ENCODE measurements at regions not wholly inside any gene's neighbourhood (a gene's known extent, or its start where the extent isn't known, plus 50 kb on each side); places are given as distances from the start of the nearest gene placed in this dataset.
"Not testable (repeated sequence)": the region's sequence is repeated elsewhere in the genome, so short reads cannot be mapped to it uniquely, and the experiment has no call there.

DNA sequence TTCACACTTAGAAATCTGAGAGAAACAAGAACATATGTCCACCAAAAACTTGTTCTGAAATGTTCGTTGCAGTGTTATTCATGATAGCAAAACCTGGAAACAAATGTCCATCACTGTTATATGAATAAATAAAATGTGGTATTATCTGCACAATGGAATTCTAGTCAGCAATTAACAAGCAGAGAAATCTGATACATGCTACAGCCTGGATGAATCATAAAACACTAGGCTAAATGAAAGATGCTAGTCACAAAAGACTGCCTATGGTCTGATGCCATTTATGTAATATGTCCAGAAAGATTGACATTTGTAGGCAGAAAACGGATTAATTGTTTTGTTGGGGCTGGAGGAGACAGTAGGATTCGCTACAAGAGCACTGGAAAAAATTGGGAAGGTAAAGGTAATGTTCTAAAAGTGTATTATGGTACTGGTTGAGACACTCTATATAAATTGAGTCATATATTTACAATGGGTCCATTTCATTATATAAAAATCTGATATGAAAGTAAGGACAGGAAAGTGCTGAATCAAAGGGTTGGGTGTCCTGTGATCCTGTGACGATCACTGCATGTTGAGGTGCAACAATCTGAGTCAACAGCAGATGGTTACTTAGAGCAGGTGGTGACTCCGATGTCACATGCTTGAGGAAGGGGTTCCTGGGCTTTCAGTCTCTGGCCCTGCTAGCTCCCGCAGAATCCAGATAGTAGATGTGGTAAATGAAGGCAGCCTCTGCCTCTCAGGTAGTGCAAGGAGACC lies 102.1 kb upstream of the NBPF4 start:
- peaks cover 0 to under 1% (median 0%) of the 10 kb centered on the region in 3 donors for H3K9me3 ChIP-seq (ENCODE audit: control extremely low read depth in 1 of 3, control insufficient read depth in 2 of 3, insufficient read depth in 1 of 3, low read length in 2 of 3)
- 88% methylated on average over 4 of the region's 6 CpGs for WGBS (ENCODE audit: insufficient coverage)
- no peak overlapping the region for H3K27ac ChIP-seq (ENCODE audit: low read length in 2 of 2)
- H3K27me3 ChIP-seq (replicated peaks in 1 of 4; ENCODE audit: control extremely low read depth in 1 of 4, control insufficient read depth in 3 of 4, insufficient read depth in 4 of 4, low read length in 3 of 4) = no peaks in the 10 kb centered on the region
- Mint-ChIP-seq H3K27me3 (peaks cover 14% of the 10 kb centered on the region), H3K9me3 (ENCODE audit: insufficient read depth) (peaks cover 2% of the 10 kb centered on the region), H3K4me3 (no peak overlapping the region), H3K4me1 (no peaks in the 10 kb centered on the region), H3K27ac (no peak overlapping the region)
- no peak overlapping the region for H3K4me3 ChIP-seq (ENCODE audit: control extremely low read depth in 1 of 5, extremely low read depth in 1 of 5, insufficient read depth in 1 of 5, low read depth in 2 of 5, low read length in 4 of 5)
- H3K36me3 ChIP-seq (replicated peaks in 1 of 2; ENCODE audit: control extremely low read depth in 1 of 2, control insufficient read depth in 1 of 2, extremely low read depth in 1 of 2, insufficient read depth in 2 of 2, low read length in 1 of 2) = no peaks in the 10 kb centered on the region
- ChIA-PET CTCF (no interaction called here), POLR2A (interaction anchor here (0.7 kb wide), 1 partner anchor 730 kb away, joined by 4 read pairs; no protein-coding TSS in a partner anchor)
- no peaks in the 10 kb centered on the region for H4K20me1 ChIP-seq (ENCODE audit: control insufficient read depth, insufficient read depth, low read length, poor library complexity, severe bottlenecking)
- intact Hi-C loops (cut with micrococcal nuclease) = no loop called here
- no peak overlapping the region for H3K9ac ChIP-seq (ENCODE audit: low read length)
- H2AFZ ChIP-seq (ENCODE audit: insufficient read depth, low read depth, low read length, poor library complexity, severe bottlenecking) = no peak overlapping the region
- H3K79me2 ChIP-seq (ENCODE audit: control insufficient read depth, insufficient read depth, low read length) = no peaks in the 10 kb centered on the region
- TF ChIP-seq, protein P1, sequence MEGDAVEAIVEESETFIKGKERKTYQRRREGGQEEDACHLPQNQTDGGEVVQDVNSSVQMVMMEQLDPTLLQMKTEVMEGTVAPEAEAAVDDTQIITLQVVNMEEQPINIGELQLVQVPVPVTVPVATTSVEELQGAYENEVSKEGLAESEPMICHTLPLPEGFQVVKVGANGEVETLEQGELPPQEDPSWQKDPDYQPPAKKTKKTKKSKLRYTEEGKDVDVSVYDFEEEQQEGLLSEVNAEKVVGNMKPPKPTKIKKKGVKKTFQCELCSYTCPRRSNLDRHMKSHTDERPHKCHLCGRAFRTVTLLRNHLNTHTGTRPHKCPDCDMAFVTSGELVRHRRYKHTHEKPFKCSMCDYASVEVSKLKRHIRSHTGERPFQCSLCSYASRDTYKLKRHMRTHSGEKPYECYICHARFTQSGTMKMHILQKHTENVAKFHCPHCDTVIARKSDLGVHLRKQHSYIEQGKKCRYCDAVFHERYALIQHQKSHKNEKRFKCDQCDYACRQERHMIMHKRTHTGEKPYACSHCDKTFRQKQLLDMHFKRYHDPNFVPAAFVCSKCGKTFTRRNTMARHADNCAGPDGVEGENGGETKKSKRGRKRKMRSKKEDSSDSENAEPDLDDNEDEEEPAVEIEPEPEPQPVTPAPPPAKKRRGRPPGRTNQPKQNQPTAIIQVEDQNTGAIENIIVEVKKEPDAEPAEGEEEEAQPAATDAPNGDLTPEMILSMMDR (IDR thresholded peaks at IDR 0.05) = no peak
- TF ChIP-seq EZH2 (IDR thresholded peaks at IDR 0.05; ENCODE audit: borderline replicate concordance, insufficient read depth, low read depth, low read length, poor library complexity, severe bottlenecking) = no peak
- ATAC-seq (ENCODE audit: low read depth) (no peak), DNase-seq (no peak)
- no peak overlapping the region for H3K4me2 ChIP-seq (replicated peaks; ENCODE audit: low read depth, low read length, poor library complexity, severe bottlenecking)
- no peaks in the 10 kb centered on the region for H3K4me1 ChIP-seq (ENCODE audit: control insufficient read depth in 2 of 2, insufficient read depth in 2 of 2, low read length in 2 of 2)

DNA sequence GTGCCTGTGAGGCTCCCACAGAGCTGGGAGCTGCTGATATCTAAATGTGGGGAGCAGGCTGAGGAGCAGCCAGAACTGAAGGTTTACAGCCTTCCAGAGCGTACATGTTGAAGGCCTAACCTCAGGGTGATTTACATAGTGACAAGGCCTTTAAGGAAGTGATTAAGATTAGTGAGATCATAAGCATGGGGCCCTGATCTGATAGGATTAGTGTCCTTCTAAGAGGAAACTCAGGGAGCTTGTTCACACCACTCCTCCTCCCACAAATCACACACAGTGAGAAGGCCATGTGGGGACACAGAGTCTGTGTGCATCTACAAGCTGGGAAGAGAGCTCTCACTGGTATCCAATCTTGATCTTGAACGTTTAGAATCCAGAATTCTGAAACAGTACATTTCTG lies 92.3 kb upstream of the NBPF6 start:
- Histone ChIP-seq H2AFZ (ENCODE audit: insufficient read depth, low read depth, low read length, poor library complexity, severe bottlenecking) (no peak overlapping the region), H3K27ac (ENCODE audit: low read length in 2 of 2) (no peak overlapping the region), H3K27me3 (replicated peaks in 1 of 4; ENCODE audit: control extremely low read depth in 1 of 4, control insufficient read depth in 3 of 4, insufficient read depth in 4 of 4, low read length in 3 of 4) (peaks cover 0 to 2% (median 0%) of the 10 kb centered on the region in 4 experiments), H3K4me3 (ENCODE audit: control extremely low read depth in 1 of 5, extremely low read depth in 1 of 5, insufficient read depth in 1 of 5, low read depth in 2 of 5, low read length in 4 of 5) (no peak overlapping the region), H3K4me1 (ENCODE audit: control insufficient read depth in 2 of 2, insufficient read depth in 2 of 2, low read length in 2 of 2) (no peaks in the 10 kb centered on the region), H3K9me3 (ENCODE audit: control extremely low read depth in 1 of 3, control insufficient read depth in 2 of 3, insufficient read depth in 1 of 3, low read length in 2 of 3) (peaks cover 0 to 4% (median 0%) of the 10 kb centered on the region in 3 donors), H3K4me2 (replicated peaks; ENCODE audit: low read depth, low read length, poor library complexity, severe bottlenecking) (no peak overlapping the region), H4K20me1 (ENCODE audit: control insufficient read depth, insufficient read depth, low read length, poor library complexity, severe bottlenecking) (no peaks in the 10 kb centered on the region), H3K36me3 (replicated peaks in 1 of 2; ENCODE audit: control extremely low read depth in 1 of 2, control insufficient read depth in 1 of 2, extremely low read depth in 1 of 2, insufficient read depth in 2 of 2, low read length in 1 of 2) (no peaks in the 10 kb centered on the region), H3K79me2 (ENCODE audit: control insufficient read depth, insufficient read depth, low read length) (no peaks in the 10 kb centered on the region), H3K9ac (ENCODE audit: low read length) (no peak overlapping the region)
- no peaks in the 10 kb centered on the region for H3K4me1 Mint-ChIP-seq
- DNase-seq (no peak), ATAC-seq (ENCODE audit: low read depth) (no peak)
- TF ChIP-seq, protein P1 (IDR thresholded peaks at IDR 0.05) = no peak
- H3K4me3 Mint-ChIP-seq = no peak overlapping the region
- intact Hi-C loops (cut with micrococcal nuclease) = no loop called here
- H3K27me3 Mint-ChIP-seq = peaks cover 23% of the 10 kb centered on the region
- 92% methylated on average over 2 of the region's 2 CpGs for WGBS (ENCODE audit: insufficient coverage)
- no peak overlapping the region for H3K27ac Mint-ChIP-seq
- POLR2A ChIA-PET = no interaction called here
- peaks cover 12% of the 10 kb centered on the region for H3K9me3 Mint-ChIP-seq (ENCODE audit: insufficient read depth)
- CTCF ChIA-PET = no interaction called here

DNA sequence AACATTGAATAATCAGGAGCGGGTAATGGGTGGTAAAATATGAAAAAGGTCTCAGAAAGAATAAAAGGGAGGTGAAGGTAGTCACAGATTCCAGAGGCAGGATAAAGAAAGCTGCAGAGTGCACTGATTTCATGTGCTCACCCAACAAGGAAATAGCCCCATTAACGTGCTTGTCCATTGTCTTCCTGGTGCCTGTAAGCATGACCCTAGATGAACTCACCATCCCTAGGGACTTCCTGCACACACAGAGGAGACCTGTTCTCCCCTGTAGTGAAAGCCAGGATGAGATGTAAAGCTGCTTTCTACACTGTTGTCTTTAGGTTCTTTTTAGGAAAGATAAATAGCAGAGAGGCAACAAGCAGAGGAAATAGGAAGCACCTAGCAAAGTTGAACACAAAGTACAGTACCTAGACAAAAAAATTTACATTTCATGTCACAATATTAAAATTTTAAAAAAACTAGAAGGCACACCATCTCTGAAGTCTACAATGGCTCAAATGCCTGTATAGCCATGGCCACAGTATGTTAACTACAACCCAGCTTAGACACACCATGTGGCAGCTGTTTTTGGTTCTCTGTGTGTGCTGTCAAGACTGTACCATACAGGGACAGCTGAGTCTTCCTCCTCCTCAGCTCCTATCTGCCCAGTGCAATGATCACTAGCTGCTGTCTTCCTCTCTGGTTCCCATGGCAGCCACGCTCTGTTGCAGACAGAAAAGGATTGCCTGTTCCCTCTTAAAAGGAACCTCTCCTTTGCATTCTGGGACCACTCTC lies 69.9 kb upstream of the NBPF6 start:
- H3K27ac Mint-ChIP-seq; H4K20me1 ChIP-seq (ENCODE audit: control insufficient read depth, insufficient read depth, low read length, poor library complexity, severe bottlenecking); ATAC-seq (ENCODE audit: low read depth); H3K27me3 Mint-ChIP-seq; POLR2A ChIA-PET; H2AFZ ChIP-seq (ENCODE audit: insufficient read depth, low read depth, low read length, poor library complexity, severe bottlenecking); H3K79me2 ChIP-seq (ENCODE audit: control insufficient read depth, insufficient read depth, low read length); DNase-seq; H3K4me3 ChIP-seq (ENCODE audit: control extremely low read depth in 1 of 5, extremely low read depth in 1 of 5, insufficient read depth in 1 of 5, low read depth in 2 of 5, low read length in 4 of 5); H3K4me1 Mint-ChIP-seq; H3K27ac ChIP-seq (ENCODE audit: low read length in 2 of 2); H3K27me3 ChIP-seq (replicated peaks in 1 of 4; ENCODE audit: control extremely low read depth in 1 of 4, control insufficient read depth in 3 of 4, insufficient read depth in 4 of 4, low read length in 3 of 4); H3K36me3 ChIP-seq (replicated peaks in 1 of 2; ENCODE audit: control extremely low read depth in 1 of 2, control insufficient read depth in 1 of 2, extremely low read depth in 1 of 2, insufficient read depth in 2 of 2, low read length in 1 of 2); CTCF ChIA-PET; H3K9me3 Mint-ChIP-seq (ENCODE audit: insufficient read depth); H3K9me3 ChIP-seq (ENCODE audit: control extremely low read depth in 1 of 3, control insufficient read depth in 2 of 3, insufficient read depth in 1 of 3, low read length in 2 of 3); H3K9ac ChIP-seq (ENCODE audit: low read length); H3K4me2 ChIP-seq (replicated peaks; ENCODE audit: low read depth, low read length, poor library complexity, severe bottlenecking); H3K4me1 ChIP-seq (ENCODE audit: control insufficient read depth in 2 of 2, insufficient read depth in 2 of 2, low read length in 2 of 2); H3K4me3 Mint-ChIP-seq; intact Hi-C loops (cut with micrococcal nuclease): not testable (repeated sequence)
- no CpG with 5 or more reads among the region's 3 CpGs for WGBS (ENCODE audit: insufficient coverage)
